Lower leg skin (tissue), 3 donors: ENCODE measurements at regions not wholly inside any gene's neighbourhood (a gene's known extent, or its start where the extent isn't known, plus 50 kb on each side); places are given as distances from the start of the nearest gene placed in this dataset.

Source experiments
- POLR2A ChIP-seq, 2 donors: fragments of 450-650 bp; IDR thresholded peaks; one replicate each; pipeline ENCODE4 v1.6.1; 2016 to 2017; ENCODE audit warnings: antibody characterized with exemption in 2 of 2, mild to moderate bottlenecking in 1 of 2, moderate library complexity in 1 of 2
- TF ChIP-seq, protein P1 (sequence below), 3 donors: fragments of 450-650 bp; IDR thresholded peaks; one replicate each; pipeline ENCODE4 v1.5.1; 2016; ENCODE audit warnings: antibody characterized with exemption in 3 of 3, mild to moderate bottlenecking in 3 of 3, moderate library complexity in 2 of 3

DNA sequence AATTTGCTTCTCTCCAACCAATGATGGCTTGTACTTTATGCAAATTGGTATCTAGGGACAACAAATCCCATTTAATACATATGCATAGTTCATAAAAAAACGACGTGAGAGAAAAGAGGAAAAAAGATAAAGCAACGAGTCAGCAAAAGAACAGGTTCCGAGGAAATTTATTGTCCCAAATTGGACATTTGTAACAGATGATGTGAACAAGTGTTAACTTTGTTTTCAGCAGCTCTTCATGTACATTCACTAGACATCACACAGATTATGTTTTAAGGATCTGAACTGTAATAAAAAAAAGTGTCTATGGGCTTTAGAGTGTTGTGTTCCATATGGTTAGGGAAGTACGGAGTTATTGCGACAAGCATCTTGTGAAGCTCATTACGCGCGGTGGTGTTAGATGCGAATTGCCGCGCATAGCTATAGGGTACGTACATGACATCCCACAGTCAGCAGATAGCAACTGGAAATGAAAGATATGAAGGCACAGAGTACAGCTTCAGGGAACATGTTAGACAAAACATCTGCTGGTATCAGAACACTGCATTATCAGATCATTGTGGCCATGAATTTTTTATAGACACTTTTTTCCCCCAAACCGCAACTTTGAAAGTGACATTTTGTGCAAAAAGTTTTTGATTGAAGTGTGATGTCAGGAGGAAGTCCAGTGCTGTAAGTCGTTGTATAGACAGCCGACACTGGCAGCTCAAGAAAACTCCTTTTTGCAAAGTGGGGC is 1073.1 kb upstream of the FANCL start:
- TF ChIP-seq POLR2A (IDR thresholded peaks at IDR 0.05), result no peak
- TF ChIP-seq, protein P1, sequence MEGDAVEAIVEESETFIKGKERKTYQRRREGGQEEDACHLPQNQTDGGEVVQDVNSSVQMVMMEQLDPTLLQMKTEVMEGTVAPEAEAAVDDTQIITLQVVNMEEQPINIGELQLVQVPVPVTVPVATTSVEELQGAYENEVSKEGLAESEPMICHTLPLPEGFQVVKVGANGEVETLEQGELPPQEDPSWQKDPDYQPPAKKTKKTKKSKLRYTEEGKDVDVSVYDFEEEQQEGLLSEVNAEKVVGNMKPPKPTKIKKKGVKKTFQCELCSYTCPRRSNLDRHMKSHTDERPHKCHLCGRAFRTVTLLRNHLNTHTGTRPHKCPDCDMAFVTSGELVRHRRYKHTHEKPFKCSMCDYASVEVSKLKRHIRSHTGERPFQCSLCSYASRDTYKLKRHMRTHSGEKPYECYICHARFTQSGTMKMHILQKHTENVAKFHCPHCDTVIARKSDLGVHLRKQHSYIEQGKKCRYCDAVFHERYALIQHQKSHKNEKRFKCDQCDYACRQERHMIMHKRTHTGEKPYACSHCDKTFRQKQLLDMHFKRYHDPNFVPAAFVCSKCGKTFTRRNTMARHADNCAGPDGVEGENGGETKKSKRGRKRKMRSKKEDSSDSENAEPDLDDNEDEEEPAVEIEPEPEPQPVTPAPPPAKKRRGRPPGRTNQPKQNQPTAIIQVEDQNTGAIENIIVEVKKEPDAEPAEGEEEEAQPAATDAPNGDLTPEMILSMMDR (IDR thresholded peaks at IDR 0.05), result no peak
